BJ (cell line): ENCODE measurements at regions not wholly inside any gene's neighbourhood (a gene's known extent, or its start where the extent isn't known, plus 50 kb on each side); places are given as distances from the start of the nearest gene placed in this dataset.

ENCODE experiments used
- CTCF ChIA-PET: fragments of 350-600 bp; formaldehyde crosslinking; extraction: SDS; loops from one replicate; lab custom pipeline; 2021; ENCODE audit warnings: antibody characterized with exemption, inconsistent platforms; lab: Yijun Ruan, JAX
- POLR2A ChIA-PET: fragments of 300-600 bp; sonication (Branson Sonifier 250); formaldehyde crosslinking; extraction: SDS; loops from one replicate; lab custom pipeline; 2021; ENCODE audit warnings: antibody characterized with exemption; lab: Charles Lee
- DNase-seq: peaks from one replicate; pipeline ENCODE4 v3.0.0-alpha.2; 2011; ENCODE audit warnings: low read depth
- H3K27me3 ChIP-seq: 2 replicates; pipeline ENCODE4 v1.6.0; 2011; ENCODE audit warnings: low read length; ENCODE audit not compliant: control insufficient read depth, insufficient read depth
- H3K36me3 ChIP-seq: 2 replicates; pipeline ENCODE4 v1.5.1; 2011; ENCODE audit warnings: low read length; ENCODE audit not compliant: control insufficient read depth, insufficient read depth
- H3K4me3 ChIP-seq: 2 replicates; pipeline ENCODE4 v1.5.1; 2011; ENCODE audit warnings: low read depth, mild to moderate bottlenecking, control low read depth, low read length
- CTCF ChIP-seq: IDR thresholded peaks from 2 replicates; pipeline ENCODE4 v1.5.1; 2011; ENCODE audit warnings: low read depth, mild to moderate bottlenecking, control low read depth, inconsistent platforms, low read length, moderate library complexity; ENCODE audit not compliant: insufficient read depth

- Histone ChIP-seq H3K27me3 (no peaks in the 10 kb centered on the region), H3K36me3 (no peaks in the 10 kb centered on the region), H3K4me3 (no peak overlapping the region)
- CTCF ChIA-PET, result no interaction called here
- no peak for TF ChIP-seq CTCF
- DNase-seq, result no peak
- POLR2A ChIA-PET, result no interaction called here
Measured at GRCh38 chr4:11263208-11263607, 165.5 kb downstream of the HS3ST1 start.

- DNase-seq, result no peak
Measured at GRCh38 chr4:11261066-11261850, 167.4 kb downstream of the HS3ST1 start.

GRCh38 chr4:11259837-11260236 lies 168.9 kb downstream of the HS3ST1 start:
- no peak for DNase-seq
- CTCF ChIA-PET, result no interaction called here
- POLR2A ChIA-PET, result no interaction called here
- no peaks in the 10 kb centered on the region for H3K36me3 ChIP-seq
- H3K4me3 ChIP-seq, result no peak overlapping the region
- TF ChIP-seq CTCF, result no peak
- H3K27me3 ChIP-seq, result no peaks in the 10 kb centered on the region; the same call in 1 of the 2 replicates

More at GRCh38 chr4:11261066-11261850, 167.4 kb downstream of the HS3ST1 start:
- no peaks in the 10 kb centered on the region for H3K36me3 ChIP-seq
- ChIA-PET CTCF (no interaction called here), POLR2A (no interaction called here)
- no peaks in the 10 kb centered on the region; the same call in 1 of the 2 replicates for H3K27me3 ChIP-seq
- H3K4me3 ChIP-seq, result no peak overlapping the region
- TF ChIP-seq CTCF, result no peak

- Histone ChIP-seq H3K27me3 (no peaks in the 10 kb centered on the region; the same call in 1 of the 2 replicates), H3K36me3 (no peaks in the 10 kb centered on the region), H3K4me3 (no peak overlapping the region)
- CTCF ChIA-PET, result no interaction called here
- POLR2A ChIA-PET, result no interaction called here
- no peak for DNase-seq
- TF ChIP-seq CTCF, result no peak
Measured at GRCh38 chr4:11252149-11252548, 176.5 kb downstream of the HS3ST1 start.

GRCh38 chr4:11250510-11250909 lies 178.2 kb downstream of the HS3ST1 start:
- ChIA-PET CTCF (no interaction called here), POLR2A (no interaction called here)
- no peak for TF ChIP-seq CTCF
- no peaks in the 10 kb centered on the region for H3K27me3 ChIP-seq
- H3K36me3 ChIP-seq, result no peaks in the 10 kb centered on the region
- H3K4me3 ChIP-seq, result no peak overlapping the region
- no peak for DNase-seq
